Uterus (tissue), 2 donors: ENCODE measurements at regions not wholly inside any gene's neighbourhood (a gene's known extent, or its start where the extent isn't known, plus 50 kb on each side); places are given as distances from the start of the nearest gene placed in this dataset.

Experiments
- CTCF ChIP-seq, 4 experiments: fragments of 200-600 bp in 2 of 4; fragments of 450-650 bp in 2 of 4; sonication (generic) in 2 of 4; IDR thresholded peaks; one replicate each; pipeline ENCODE4 v1.5.1; 2016 to 2019; ENCODE audit warnings: antibody characterized with exemption in 4 of 4, mild to moderate bottlenecking in 2 of 4, moderate library complexity in 1 of 4
- POLR2A ChIP-seq, 2 donors: fragments of 450-650 bp; IDR thresholded peaks; one replicate each; pipeline ENCODE4 v1.6.1; 2016; ENCODE audit warnings: antibody characterized with exemption in 2 of 2, mild to moderate bottlenecking in 1 of 2, moderate library complexity in 1 of 2

- TF ChIP-seq CTCF (IDR thresholded peaks at IDR 0.05) (no peak), POLR2A (IDR thresholded peaks at IDR 0.05) (no peak)
These were observed 427.3 kb upstream of the GJE1 start for GRCh38 chr6:141705431-141705830.
